Keratinocyte (primary cell): ENCODE measurements at regions not wholly inside any gene's neighbourhood (a gene's known extent, or its start where the extent isn't known, plus 50 kb on each side); places are given as distances from the start of the nearest gene placed in this dataset.

ENCODE experiments used
- DNase-seq: peaks from one replicate; pipeline ENCODE4 v3.0.0-alpha.2; 2011; ENCODE audit warnings: low read depth, missing footprints, low spot score
- FAIRE-seq: peaks from 2 replicates; lab custom pipeline; 2011; peaks lifted over from hg19 to GRCh38; lab: Jason Lieb, UNC
- H2AFZ ChIP-seq: 2 replicates; pipeline ENCODE4 v1.6.0; 2012; ENCODE audit warnings: low read length, control low read depth, inconsistent platforms; ENCODE audit not compliant: control insufficient read depth
- H3K27ac ChIP-seq: 2 replicates; pipeline ENCODE4 v1.5.1; 2011; ENCODE audit warnings: low read length; ENCODE audit not compliant: control insufficient read depth, insufficient read depth
- H3K27me3 ChIP-seq: 3 replicates; pipeline ENCODE4 v1.6.0; 2011; ENCODE audit warnings: low read length; ENCODE audit not compliant: control insufficient read depth, insufficient read depth; ENCODE audit errors: extremely low read depth
- H3K36me3 ChIP-seq, 2 experiments: 2 replicates in 1 of 2; 3 replicates in 1 of 2; pipeline ENCODE4 v1.5.1; 2011; ENCODE audit warnings: low read length in 2 of 2, mild to moderate bottlenecking in 1 of 2; ENCODE audit not compliant: control insufficient read depth in 2 of 2, insufficient read depth in 2 of 2; ENCODE audit errors: extremely low read depth in 1 of 2
- H3K4me1 ChIP-seq: 3 replicates; pipeline ENCODE4 v1.5.1; 2011; ENCODE audit warnings: low read length; ENCODE audit not compliant: control insufficient read depth, insufficient read depth; ENCODE audit errors: extremely low read depth
- H3K4me2 ChIP-seq: 3 replicates; pipeline ENCODE4 v1.6.0; 2011; ENCODE audit warnings: low read depth, low read length; ENCODE audit not compliant: control insufficient read depth, insufficient read depth; ENCODE audit errors: extremely low read depth
- H3K4me3 ChIP-seq, 3 experiments: fragments of 200-600 bp in 1 of 3; sonication (generic) in 1 of 3; 2 replicates in 2 of 3; 3 replicates in 1 of 3; pipeline ENCODE4 v1.5.1; 2011 to 2016; ENCODE audit warnings: low read length in 3 of 3, mild to moderate bottlenecking in 3 of 3, control low read depth in 2 of 3, inconsistent platforms in 1 of 3, low read depth in 1 of 3, mixed read lengths in 1 of 3, mixed run types in 1 of 3, moderate library complexity in 1 of 3; ENCODE audit not compliant: control insufficient read depth in 2 of 3, insufficient read depth in 2 of 3; ENCODE audit errors: extremely low read depth in 1 of 3
- H3K79me2 ChIP-seq: 2 replicates; pipeline ENCODE4 v1.6.0; 2012; ENCODE audit warnings: low read length; ENCODE audit not compliant: control insufficient read depth, insufficient read depth
- H3K9ac ChIP-seq: 3 replicates; pipeline ENCODE4 v1.6.0; 2011; ENCODE audit warnings: low read length; ENCODE audit not compliant: control insufficient read depth, insufficient read depth; ENCODE audit errors: extremely low read depth
- H3K9me1 ChIP-seq: 3 replicates; pipeline ENCODE4 v1.6.0; 2011; ENCODE audit warnings: low read length; ENCODE audit not compliant: control insufficient read depth, insufficient read depth; ENCODE audit errors: extremely low read depth
- H3K9me3 ChIP-seq: 2 replicates; pipeline ENCODE4 v1.5.1; 2012; ENCODE audit warnings: low read depth, low read length; ENCODE audit not compliant: control insufficient read depth
- H4K20me1 ChIP-seq: 3 replicates; pipeline ENCODE4 v1.6.0; 2011; ENCODE audit warnings: low read length; ENCODE audit not compliant: control insufficient read depth, insufficient read depth; ENCODE audit errors: extremely low read depth
- CTCF ChIP-seq, 3 experiments: IDR thresholded peaks in 1 of 3; conservative IDR thresholded peaks in 1 of 3; optimal IDR thresholded peaks in 1 of 3; 2 replicates in 2 of 3; 3 replicates in 1 of 3; pipeline versions ENCODE3 to v1.5.1; 2011; ENCODE audit warnings: low read length in 3 of 3, mild to moderate bottlenecking in 3 of 3, moderate library complexity in 2 of 3, control low read depth in 1 of 3, inconsistent platforms in 1 of 3; ENCODE audit not compliant: insufficient read depth in 2 of 3; ENCODE audit errors: extremely low read depth in 1 of 3
- EZH2 ChIP-seq: IDR thresholded peaks from one replicate; pipeline ENCODE4 v1.6.1; 2012; ENCODE audit warnings: inconsistent platforms, mild to moderate bottlenecking, low read length, moderate library complexity
- dilution Hi-C: fragments of 300-500 bp; cut with MboI; formaldehyde crosslinking; loops from one replicate; pipeline ENCODE4 v1.7.0; 2020; ENCODE audit warnings: low sequenced_read_pairs; ENCODE audit not compliant: extremely low pct_ligation_motif_present

- FAIRE-seq (no peak), DNase-seq (no peak)
- no peaks in the 10 kb centered on the region for H4K20me1 ChIP-seq
- H3K9me3 ChIP-seq: no peaks in the 10 kb centered on the region
- H3K27ac ChIP-seq: no peak overlapping the region
- no peaks in the 10 kb centered on the region for H3K79me2 ChIP-seq
- no peaks in the 10 kb centered on the region for H3K4me1 ChIP-seq
- TF ChIP-seq CTCF (optimal IDR thresholded peaks at IDR 0.05 in 1 of 3, IDR thresholded peaks at IDR 0.05 in 1 of 3, conservative IDR thresholded peaks at IDR 0.05 in 1 of 3; ENCODE audit: extremely low read depth in 1 of 3, insufficient read depth in 2 of 3, low read length in 3 of 3): no peak
- no peak for TF ChIP-seq EZH2
- H3K27me3 ChIP-seq: peaks cover 3% of the 10 kb centered on the region
- H3K36me3 ChIP-seq: no peaks in the 10 kb centered on the region
- H2AFZ ChIP-seq: no peak overlapping the region
- no peak overlapping the region for H3K4me3 ChIP-seq
- H3K9me1 ChIP-seq: no peaks in the 10 kb centered on the region
- H3K9ac ChIP-seq: no peak overlapping the region
- no peak overlapping the region for H3K4me2 ChIP-seq
- dilution Hi-C loops: no loop called here
Observed at GRCh38 chr5:2048664-2049063, 165.9 kb upstream of the IRX4 start.

- FAIRE-seq (no peak), DNase-seq (no peak)
- Histone ChIP-seq H3K9me3 (no peaks in the 10 kb centered on the region), H3K9ac (no peak overlapping the region), H2AFZ (no peak overlapping the region), H3K27me3 (peaks cover 3% of the 10 kb centered on the region), H4K20me1 (no peaks in the 10 kb centered on the region), H3K4me3 (no peak overlapping the region), H3K9me1 (no peaks in the 10 kb centered on the region), H3K79me2 (no peaks in the 10 kb centered on the region), H3K36me3 (no peaks in the 10 kb centered on the region), H3K27ac (no peak overlapping the region), H3K4me1 (no peaks in the 10 kb centered on the region), H3K4me2 (no peak overlapping the region)
- TF ChIP-seq EZH2 (no peak), CTCF (optimal IDR thresholded peaks at IDR 0.05 in 1 of 3, IDR thresholded peaks at IDR 0.05 in 1 of 3, conservative IDR thresholded peaks at IDR 0.05 in 1 of 3; ENCODE audit: extremely low read depth in 1 of 3, insufficient read depth in 2 of 3, low read length in 3 of 3) (no peak)
- dilution Hi-C loops: no loop called here
Observed at GRCh38 chr5:2047341-2047927, 164.7 kb upstream of the IRX4 start.
